ENCODE measurements at regions not wholly inside any gene's neighbourhood (a gene's known extent, or its start where the extent isn't known, plus 50 kb on each side); places are given as distances from the start of the nearest gene placed in this dataset.

GRCh38 chr6:104500265-104500664 lies 359.5 kb downstream of the HACE1 start:
- TF ChIP-seq CTCF (IDR thresholded peaks at IDR 0.05) (no peak), REST (IDR thresholded peaks at IDR 0.05; ENCODE audit: insufficient read depth in 1 of 2, low read depth in 2 of 2, low read length in 1 of 2) (no peak)

Data from Panc1 (cell line).